GM23338 (cell line): ENCODE measurements at regions not wholly inside any gene's neighbourhood (a gene's known extent, or its start where the extent isn't known, plus 50 kb on each side); places are given as distances from the start of the nearest gene placed in this dataset.

Experiments
- ATAC-seq: fragments of 200-7000 bp; cut with Tn5 transposase; 3 replicates; pipeline ENCODE4 v1.9.1; 2020
- DNase-seq: peaks from one replicate; pipeline ENCODE4 v3.0.0-alpha.2; 2015; ENCODE audit warnings: low spot score
- H2AFZ ChIP-seq: fragments of 200-600 bp; sonication (generic); 2 replicates; pipeline ENCODE4 v1.8.0; 2016; ENCODE audit warnings: antibody characterized with exemption, mild to moderate bottlenecking, moderate library complexity
- H3F3A ChIP-seq: fragments of 200-600 bp; sonication (generic); replicated peaks from 2 replicates; pipeline ENCODE4 v1.8.0; 2017; ENCODE audit warnings: antibody characterized with exemption, mixed run types, low read depth
- H3K27ac ChIP-seq: fragments of 200-600 bp; sonication (generic); 2 replicates; pipeline ENCODE4 v1.6.1; 2016; ENCODE audit warnings: low read depth
- H3K27me3 ChIP-seq: fragments of 200-600 bp; sonication (generic); 2 replicates; pipeline ENCODE4 v1.8.0; 2016; ENCODE audit warnings: mild to moderate bottlenecking, mixed run types, moderate library complexity; ENCODE audit not compliant: insufficient read depth
- H3K36me3 ChIP-seq: fragments of 200-600 bp; sonication (generic); 2 replicates; pipeline ENCODE4 v1.8.0; 2016; ENCODE audit warnings: mild to moderate bottlenecking; ENCODE audit not compliant: insufficient read depth
- H3K4me1 ChIP-seq: fragments of 200-600 bp; sonication (generic); 2 replicates; pipeline ENCODE4 v1.8.0; 2016; ENCODE audit warnings: mild to moderate bottlenecking, moderate library complexity; ENCODE audit not compliant: insufficient read depth
- H3K4me2 ChIP-seq: fragments of 200-600 bp; sonication (generic); 2 replicates; pipeline ENCODE4 v1.7.1; 2017; ENCODE audit warnings: mixed run types
- H3K4me3 ChIP-seq: fragments of 200-600 bp; sonication (generic); 2 replicates; pipeline ENCODE4 v1.6.1; 2016; ENCODE audit warnings: mixed run types
- H3K79me2 ChIP-seq: fragments of 200-600 bp; sonication (generic); replicated peaks from 2 replicates; pipeline ENCODE4 v1.8.0; 2017; ENCODE audit warnings: mild to moderate bottlenecking; ENCODE audit not compliant: insufficient read depth
- H3K9me2 ChIP-seq: fragments of 200-600 bp; sonication (generic); 2 replicates; pipeline ENCODE4 v1.8.0; 2017; ENCODE audit not compliant: insufficient read depth
- H4K20me1 ChIP-seq: fragments of 200-600 bp; sonication (generic); replicated peaks from 2 replicates; pipeline ENCODE4 v1.8.0; 2017; ENCODE audit warnings: mild to moderate bottlenecking; ENCODE audit not compliant: insufficient read depth
- H3K27ac Mint-ChIP-seq: 2 replicates; pipeline ENCODE4 v1.8.0; 2020; ENCODE audit warnings: inconsistent platforms, mild to moderate bottlenecking, moderate library complexity, mixed read lengths
- H3K27me3 Mint-ChIP-seq: 3 replicates; pipeline ENCODE4 v1.8.0; 2022; ENCODE audit warnings: low read depth, mild to moderate bottlenecking, moderate library complexity, mixed read lengths, inconsistent platforms; ENCODE audit not compliant: insufficient read depth, poor library complexity
- H3K36me3 Mint-ChIP-seq: 3 replicates; pipeline ENCODE4 v1.8.0; 2021; ENCODE audit warnings: low read depth, mild to moderate bottlenecking, inconsistent platforms, moderate library complexity, mixed read lengths
- H3K4me1 Mint-ChIP-seq: 3 replicates; pipeline ENCODE4 v1.8.0; 2020; ENCODE audit warnings: mild to moderate bottlenecking, inconsistent platforms, mixed read lengths
- H3K4me3 Mint-ChIP-seq: 3 replicates; pipeline ENCODE4 v1.8.0; 2021; ENCODE audit warnings: moderate library complexity, mild to moderate bottlenecking, inconsistent platforms, mixed read lengths
- H3K9me3 Mint-ChIP-seq: 3 replicates; pipeline ENCODE4 v1.8.0; 2020; ENCODE audit warnings: moderate library complexity, mild to moderate bottlenecking, inconsistent platforms, mixed read lengths
- CREB1 ChIP-seq: fragments of 250-450 bp; sonication (Bioruptor Pico); IDR thresholded peaks from 2 replicates; pipeline ENCODE4 v1.5.0; 2020; ENCODE audit warnings: low read depth, mild to moderate bottlenecking, moderate library complexity
- NANOG ChIP-seq: IDR thresholded peaks from 2 replicates; pipeline ENCODE4 v1.6.1; 2016; ENCODE audit warnings: antibody characterized with exemption, borderline replicate concordance
- POLR2AphosphoS5 ChIP-seq: IDR thresholded peaks from 2 replicates; pipeline ENCODE4 v1.6.1; 2016; ENCODE audit warnings: antibody characterized with exemption, low read depth
- ZNF114 ChIP-seq: fragments of 250-450 bp; sonication (Bioruptor Pico); IDR thresholded peaks from 2 replicates; pipeline ENCODE4 v1.5.0; 2020; ENCODE audit warnings: mild to moderate bottlenecking, moderate library complexity
- TF ChIP-seq, protein P1 (sequence below): fragments of 250-450 bp; sonication (Bioruptor Pico); IDR thresholded peaks from 2 replicates; pipeline ENCODE4 v1.5.0; 2020; ENCODE audit warnings: mild to moderate bottlenecking, moderate library complexity
- TF ChIP-seq, protein P2 (sequence below): IDR thresholded peaks from one replicate; pipeline ENCODE4 v1.6.1; 2018; ENCODE audit warnings: antibody characterized with exemption; ENCODE audit not compliant: unreplicated experiment

DNA sequence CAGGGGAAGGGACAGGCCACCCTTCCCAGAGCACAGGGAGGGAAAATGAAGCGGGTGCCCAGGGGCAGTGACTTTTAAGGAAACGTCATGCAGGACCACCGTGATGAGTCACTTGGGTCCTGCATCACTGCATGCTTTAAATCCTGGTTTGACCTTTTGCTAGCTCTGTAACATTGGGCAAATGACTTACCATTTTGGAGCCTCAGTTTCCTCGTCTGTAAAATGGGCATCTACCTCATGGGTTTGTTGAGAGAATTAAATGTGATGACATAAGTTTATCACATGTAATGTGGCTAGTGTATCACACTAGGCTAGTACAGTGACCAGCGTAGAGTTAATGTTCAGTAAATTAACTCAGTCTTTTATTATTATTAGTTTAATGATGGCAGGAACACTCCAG is 114.8 kb upstream of the IGSF21 start:
- Histone ChIP-seq H3K9me2 (no peaks in the 10 kb centered on the region; the same call in 1 of the 2 replicates), H3K27me3 (no peaks in the 10 kb centered on the region), H4K20me1 (no peaks in the 10 kb centered on the region), H3K79me2 (no peaks in the 10 kb centered on the region), H3K4me1 (no peaks in the 10 kb centered on the region), H3K36me3 (no peaks in the 10 kb centered on the region), H2AFZ (no peak overlapping the region), H3K27ac (no peak overlapping the region), H3F3A (no peaks in the 10 kb centered on the region), H3K4me3 (no peak overlapping the region), H3K4me2 (no peak overlapping the region)
- Mint-ChIP-seq H3K36me3 (no peaks in the 10 kb centered on the region), H3K4me1 (no peaks in the 10 kb centered on the region; the same call in 2 of the 3 replicates), H3K27ac (no peak overlapping the region), H3K4me3 (no peak overlapping the region), H3K27me3 (peaks cover 7% of the 10 kb centered on the region), H3K9me3 (no peaks in the 10 kb centered on the region)
- TF ChIP-seq POLR2AphosphoS5 (no peak), CREB1 (CRISPR knock-in tag) (no peak), NANOG (no peak), ZNF114 (CRISPR knock-in tag) (no peak)
- TF ChIP-seq, protein P1, sequence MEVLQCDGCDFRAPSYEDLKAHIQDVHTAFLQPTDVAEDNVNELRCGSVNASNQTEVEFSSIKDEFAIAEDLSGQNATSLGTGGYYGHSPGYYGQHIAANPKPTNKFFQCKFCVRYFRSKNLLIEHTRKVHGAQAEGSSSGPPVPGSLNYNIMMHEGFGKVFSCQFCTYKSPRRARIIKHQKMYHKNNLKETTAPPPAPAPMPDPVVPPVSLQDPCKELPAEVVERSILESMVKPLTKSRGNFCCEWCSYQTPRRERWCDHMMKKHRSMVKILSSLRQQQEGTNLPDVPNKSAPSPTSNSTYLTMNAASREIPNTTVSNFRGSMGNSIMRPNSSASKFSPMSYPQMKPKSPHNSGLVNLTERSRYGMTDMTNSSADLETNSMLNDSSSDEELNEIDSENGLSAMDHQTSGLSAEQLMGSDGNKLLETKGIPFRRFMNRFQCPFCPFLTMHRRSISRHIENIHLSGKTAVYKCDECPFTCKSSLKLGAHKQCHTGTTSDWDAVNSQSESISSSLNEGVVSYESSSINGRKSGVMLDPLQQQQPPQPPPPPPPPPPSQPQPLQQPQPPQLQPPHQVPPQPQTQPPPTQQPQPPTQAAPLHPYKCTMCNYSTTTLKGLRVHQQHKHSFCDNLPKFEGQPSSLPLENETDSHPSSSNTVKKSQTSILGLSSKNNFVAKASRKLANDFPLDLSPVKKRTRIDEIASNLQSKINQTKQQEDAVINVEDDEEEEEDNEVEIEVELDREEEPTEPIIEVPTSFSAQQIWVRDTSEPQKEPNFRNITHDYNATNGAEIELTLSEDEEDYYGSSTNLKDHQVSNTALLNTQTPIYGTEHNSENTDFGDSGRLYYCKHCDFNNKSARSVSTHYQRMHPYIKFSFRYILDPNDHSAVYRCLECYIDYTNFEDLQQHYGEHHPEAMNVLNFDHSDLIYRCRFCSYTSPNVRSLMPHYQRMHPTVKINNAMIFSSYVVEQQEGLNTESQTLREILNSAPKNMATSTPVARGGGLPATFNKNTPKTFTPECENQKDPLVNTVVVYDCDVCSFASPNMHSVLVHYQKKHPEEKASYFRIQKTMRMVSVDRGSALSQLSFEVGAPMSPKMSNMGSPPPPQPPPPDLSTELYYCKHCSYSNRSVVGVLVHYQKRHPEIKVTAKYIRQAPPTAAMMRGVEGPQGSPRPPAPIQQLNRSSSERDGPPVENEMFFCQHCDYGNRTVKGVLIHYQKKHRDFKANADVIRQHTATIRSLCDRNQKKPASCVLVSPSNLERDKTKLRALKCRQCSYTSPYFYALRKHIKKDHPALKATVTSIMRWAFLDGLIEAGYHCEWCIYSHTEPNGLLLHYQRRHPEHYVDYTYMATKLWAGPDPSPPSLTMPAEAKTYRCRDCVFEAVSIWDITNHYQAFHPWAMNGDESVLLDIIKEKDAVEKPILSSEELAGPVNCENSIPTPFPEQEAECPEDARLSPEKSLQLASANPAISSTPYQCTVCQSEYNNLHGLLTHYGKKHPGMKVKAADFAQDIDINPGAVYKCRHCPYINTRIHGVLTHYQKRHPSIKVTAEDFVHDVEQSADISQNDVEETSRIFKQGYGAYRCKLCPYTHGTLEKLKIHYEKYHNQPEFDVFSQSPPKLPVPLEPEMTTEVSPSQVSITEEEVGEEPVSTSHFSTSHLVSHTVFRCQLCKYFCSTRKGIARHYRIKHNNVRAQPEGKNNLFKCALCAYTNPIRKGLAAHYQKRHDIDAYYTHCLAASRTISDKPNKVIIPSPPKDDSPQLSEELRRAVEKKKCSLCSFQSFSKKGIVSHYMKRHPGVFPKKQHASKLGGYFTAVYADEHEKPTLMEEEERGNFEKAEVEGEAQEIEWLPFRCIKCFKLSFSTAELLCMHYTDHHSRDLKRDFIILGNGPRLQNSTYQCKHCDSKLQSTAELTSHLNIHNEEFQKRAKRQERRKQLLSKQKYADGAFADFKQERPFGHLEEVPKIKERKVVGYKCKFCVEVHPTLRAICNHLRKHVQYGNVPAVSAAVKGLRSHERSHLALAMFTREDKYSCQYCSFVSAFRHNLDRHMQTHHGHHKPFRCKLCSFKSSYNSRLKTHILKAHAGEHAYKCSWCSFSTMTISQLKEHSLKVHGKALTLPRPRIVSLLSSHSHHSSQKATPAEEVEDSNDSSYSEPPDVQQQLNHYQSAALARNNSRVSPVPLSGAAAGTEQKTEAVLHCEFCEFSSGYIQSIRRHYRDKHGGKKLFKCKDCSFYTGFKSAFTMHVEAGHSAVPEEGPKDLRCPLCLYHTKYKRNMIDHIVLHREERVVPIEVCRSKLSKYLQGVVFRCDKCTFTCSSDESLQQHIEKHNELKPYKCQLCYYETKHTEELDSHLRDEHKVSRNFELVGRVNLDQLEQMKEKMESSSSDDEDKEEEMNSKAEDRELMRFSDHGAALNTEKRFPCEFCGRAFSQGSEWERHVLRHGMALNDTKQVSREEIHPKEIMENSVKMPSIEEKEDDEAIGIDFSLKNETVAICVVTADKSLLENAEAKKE (CRISPR knock-in tag): no peak
- TF ChIP-seq, protein P2, sequence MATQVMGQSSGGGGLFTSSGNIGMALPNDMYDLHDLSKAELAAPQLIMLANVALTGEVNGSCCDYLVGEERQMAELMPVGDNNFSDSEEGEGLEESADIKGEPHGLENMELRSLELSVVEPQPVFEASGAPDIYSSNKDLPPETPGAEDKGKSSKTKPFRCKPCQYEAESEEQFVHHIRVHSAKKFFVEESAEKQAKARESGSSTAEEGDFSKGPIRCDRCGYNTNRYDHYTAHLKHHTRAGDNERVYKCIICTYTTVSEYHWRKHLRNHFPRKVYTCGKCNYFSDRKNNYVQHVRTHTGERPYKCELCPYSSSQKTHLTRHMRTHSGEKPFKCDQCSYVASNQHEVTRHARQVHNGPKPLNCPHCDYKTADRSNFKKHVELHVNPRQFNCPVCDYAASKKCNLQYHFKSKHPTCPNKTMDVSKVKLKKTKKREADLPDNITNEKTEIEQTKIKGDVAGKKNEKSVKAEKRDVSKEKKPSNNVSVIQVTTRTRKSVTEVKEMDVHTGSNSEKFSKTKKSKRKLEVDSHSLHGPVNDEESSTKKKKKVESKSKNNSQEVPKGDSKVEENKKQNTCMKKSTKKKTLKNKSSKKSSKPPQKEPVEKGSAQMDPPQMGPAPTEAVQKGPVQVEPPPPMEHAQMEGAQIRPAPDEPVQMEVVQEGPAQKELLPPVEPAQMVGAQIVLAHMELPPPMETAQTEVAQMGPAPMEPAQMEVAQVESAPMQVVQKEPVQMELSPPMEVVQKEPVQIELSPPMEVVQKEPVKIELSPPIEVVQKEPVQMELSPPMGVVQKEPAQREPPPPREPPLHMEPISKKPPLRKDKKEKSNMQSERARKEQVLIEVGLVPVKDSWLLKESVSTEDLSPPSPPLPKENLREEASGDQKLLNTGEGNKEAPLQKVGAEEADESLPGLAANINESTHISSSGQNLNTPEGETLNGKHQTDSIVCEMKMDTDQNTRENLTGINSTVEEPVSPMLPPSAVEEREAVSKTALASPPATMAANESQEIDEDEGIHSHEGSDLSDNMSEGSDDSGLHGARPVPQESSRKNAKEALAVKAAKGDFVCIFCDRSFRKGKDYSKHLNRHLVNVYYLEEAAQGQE: no peak
- no peak for DNase-seq
- ATAC-seq: no peak
